ENCODE measurements at regions not wholly inside any gene's neighbourhood (a gene's known extent, or its start where the extent isn't known, plus 50 kb on each side); places are given as distances from the start of the nearest gene placed in this dataset.

DNA sequence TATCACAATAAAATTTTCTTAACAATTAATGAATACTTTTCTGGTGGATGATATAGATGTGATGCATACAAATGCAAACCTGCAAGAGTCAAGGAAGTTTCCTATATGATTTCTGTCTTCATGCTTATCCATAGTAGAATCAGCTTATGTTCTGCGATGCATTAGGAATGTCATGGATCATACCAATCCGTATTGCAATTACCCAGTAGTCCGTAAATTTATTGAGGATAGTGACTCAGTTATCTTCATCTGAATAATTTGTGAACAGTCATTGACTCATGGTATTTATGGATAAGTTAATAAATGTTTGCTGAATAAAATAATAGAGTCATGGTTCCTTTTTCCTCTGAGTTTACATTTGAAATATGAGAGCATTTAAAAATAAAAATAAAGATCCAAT lies 483.4 kb downstream of the LRFN5 start:
- Histone ChIP-seq H3K36me3 (replicated peaks in 1 of 2; ENCODE audit: control extremely low read depth in 1 of 2, control insufficient read depth in 1 of 2, extremely low read depth in 1 of 2, insufficient read depth in 2 of 2, low read length in 1 of 2) (no peaks in the 10 kb centered on the region), H3K27me3 (replicated peaks in 1 of 4; ENCODE audit: control extremely low read depth in 1 of 4, control insufficient read depth in 3 of 4, insufficient read depth in 4 of 4, low read length in 3 of 4) (no peaks in the 10 kb centered on the region), H3K9ac (ENCODE audit: low read length) (no peak overlapping the region), H3K4me2 (replicated peaks; ENCODE audit: low read depth, low read length, poor library complexity, severe bottlenecking) (no peak overlapping the region), H3K4me1 (ENCODE audit: control insufficient read depth in 2 of 2, insufficient read depth in 2 of 2, low read length in 2 of 2) (no peaks in the 10 kb centered on the region), H3K27ac (ENCODE audit: low read length in 2 of 2) (no peak overlapping the region), H3K9me3 (ENCODE audit: control extremely low read depth in 1 of 3, control insufficient read depth in 2 of 3, insufficient read depth in 1 of 3, low read length in 2 of 3) (no peaks in the 10 kb centered on the region), H4K20me1 (ENCODE audit: control insufficient read depth, insufficient read depth, low read length, poor library complexity, severe bottlenecking) (no peaks in the 10 kb centered on the region), H2AFZ (ENCODE audit: insufficient read depth, low read depth, low read length, poor library complexity, severe bottlenecking) (no peak overlapping the region), H3K79me2 (ENCODE audit: control insufficient read depth, insufficient read depth, low read length) (no peaks in the 10 kb centered on the region), H3K4me3 (ENCODE audit: control extremely low read depth in 1 of 5, extremely low read depth in 1 of 5, insufficient read depth in 1 of 5, low read depth in 2 of 5, low read length in 4 of 5) (no peak overlapping the region)
- Mint-ChIP-seq H3K4me3 (no peak overlapping the region), H3K27ac (no peak overlapping the region), H3K9me3 (ENCODE audit: insufficient read depth) (no peaks in the 10 kb centered on the region), H3K27me3 (no peaks in the 10 kb centered on the region), H3K4me1 (no peaks in the 10 kb centered on the region)
- intact Hi-C loops (cut with micrococcal nuclease) = no loop called here
- DNase-seq = no peak
- ATAC-seq (ENCODE audit: low read depth) = no peak
- WGBS (ENCODE audit: insufficient coverage) = no CpG with 5 or more reads among the region's 3 CpGs
- TF ChIP-seq EZH2 (IDR thresholded peaks at IDR 0.05; ENCODE audit: borderline replicate concordance, insufficient read depth, low read depth, low read length, poor library complexity, severe bottlenecking) = no peak
- CTCF ChIA-PET = interaction anchor here (1.2 kb wide), 1 partner anchor 17 kb away, joined by 3 read pairs; no protein-coding TSS in a partner anchor
- POLR2A ChIA-PET = no interaction called here

DNA sequence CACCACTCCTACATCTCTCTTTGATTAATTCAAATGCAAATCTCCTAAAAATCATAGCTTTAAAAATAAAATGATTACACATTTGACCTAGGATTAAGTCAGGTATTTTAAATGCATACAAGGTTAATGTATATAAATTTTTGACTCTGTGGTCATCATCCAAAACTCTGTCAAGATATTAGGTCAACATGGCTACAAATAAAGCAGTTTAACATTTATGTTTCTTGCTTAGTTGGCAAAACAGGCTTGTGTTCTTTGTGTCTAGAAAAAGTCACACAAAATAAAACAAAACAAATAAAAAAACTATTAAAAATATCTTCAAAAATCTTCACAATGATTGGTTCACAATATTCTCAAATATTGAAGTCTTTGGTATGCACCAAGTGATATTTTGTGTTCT lies 473.2 kb downstream of the LRFN5 start:
- Mint-ChIP-seq H3K4me3 (no peak overlapping the region), H3K27me3 (no peaks in the 10 kb centered on the region), H3K4me1 (no peaks in the 10 kb centered on the region), H3K27ac (no peak overlapping the region), H3K9me3 (ENCODE audit: insufficient read depth) (no peaks in the 10 kb centered on the region)
- ChIA-PET POLR2A (no interaction called here), CTCF (no interaction called here)
- TF ChIP-seq, protein P1, sequence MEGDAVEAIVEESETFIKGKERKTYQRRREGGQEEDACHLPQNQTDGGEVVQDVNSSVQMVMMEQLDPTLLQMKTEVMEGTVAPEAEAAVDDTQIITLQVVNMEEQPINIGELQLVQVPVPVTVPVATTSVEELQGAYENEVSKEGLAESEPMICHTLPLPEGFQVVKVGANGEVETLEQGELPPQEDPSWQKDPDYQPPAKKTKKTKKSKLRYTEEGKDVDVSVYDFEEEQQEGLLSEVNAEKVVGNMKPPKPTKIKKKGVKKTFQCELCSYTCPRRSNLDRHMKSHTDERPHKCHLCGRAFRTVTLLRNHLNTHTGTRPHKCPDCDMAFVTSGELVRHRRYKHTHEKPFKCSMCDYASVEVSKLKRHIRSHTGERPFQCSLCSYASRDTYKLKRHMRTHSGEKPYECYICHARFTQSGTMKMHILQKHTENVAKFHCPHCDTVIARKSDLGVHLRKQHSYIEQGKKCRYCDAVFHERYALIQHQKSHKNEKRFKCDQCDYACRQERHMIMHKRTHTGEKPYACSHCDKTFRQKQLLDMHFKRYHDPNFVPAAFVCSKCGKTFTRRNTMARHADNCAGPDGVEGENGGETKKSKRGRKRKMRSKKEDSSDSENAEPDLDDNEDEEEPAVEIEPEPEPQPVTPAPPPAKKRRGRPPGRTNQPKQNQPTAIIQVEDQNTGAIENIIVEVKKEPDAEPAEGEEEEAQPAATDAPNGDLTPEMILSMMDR (IDR thresholded peaks at IDR 0.05) = no peak
- no peak for TF ChIP-seq EZH2 (IDR thresholded peaks at IDR 0.05; ENCODE audit: borderline replicate concordance, insufficient read depth, low read depth, low read length, poor library complexity, severe bottlenecking)
- Histone ChIP-seq H3K9ac (ENCODE audit: low read length) (no peak overlapping the region), H3K4me1 (ENCODE audit: control insufficient read depth in 2 of 2, insufficient read depth in 2 of 2, low read length in 2 of 2) (no peaks in the 10 kb centered on the region), H2AFZ (ENCODE audit: insufficient read depth, low read depth, low read length, poor library complexity, severe bottlenecking) (no peak overlapping the region), H3K36me3 (replicated peaks in 1 of 2; ENCODE audit: control extremely low read depth in 1 of 2, control insufficient read depth in 1 of 2, extremely low read depth in 1 of 2, insufficient read depth in 2 of 2, low read length in 1 of 2) (no peaks in the 10 kb centered on the region), H3K79me2 (ENCODE audit: control insufficient read depth, insufficient read depth, low read length) (no peaks in the 10 kb centered on the region), H3K9me3 (ENCODE audit: control extremely low read depth in 1 of 3, control insufficient read depth in 2 of 3, insufficient read depth in 1 of 3, low read length in 2 of 3) (no peaks in the 10 kb centered on the region), H4K20me1 (ENCODE audit: control insufficient read depth, insufficient read depth, low read length, poor library complexity, severe bottlenecking) (no peaks in the 10 kb centered on the region), H3K4me3 (ENCODE audit: control extremely low read depth in 1 of 5, extremely low read depth in 1 of 5, insufficient read depth in 1 of 5, low read depth in 2 of 5, low read length in 4 of 5) (no peak overlapping the region), H3K4me2 (replicated peaks; ENCODE audit: low read depth, low read length, poor library complexity, severe bottlenecking) (no peak overlapping the region), H3K27ac (ENCODE audit: low read length in 2 of 2) (no peak overlapping the region), H3K27me3 (replicated peaks in 1 of 4; ENCODE audit: control extremely low read depth in 1 of 4, control insufficient read depth in 3 of 4, insufficient read depth in 4 of 4, low read length in 3 of 4) (no peaks in the 10 kb centered on the region)
- ATAC-seq (ENCODE audit: low read depth) = no peak
- DNase-seq = no peak
- intact Hi-C loops (cut with micrococcal nuclease) = no loop called here

All from B cell (primary cell).